AG04450 (cell line): ENCODE measurements at regions not wholly inside any gene's neighbourhood (a gene's known extent, or its start where the extent isn't known, plus 50 kb on each side); places are given as distances from the start of the nearest gene placed in this dataset.
"Not testable (repeated sequence)": the region's sequence is repeated elsewhere in the genome, so short reads cannot be mapped to it uniquely, and the experiment has no call there.

ENCODE experiments used
- CTCF ChIA-PET: fragments of 300-600, 350-600 bp; formaldehyde crosslinking; extraction: SDS; loops from one replicate; lab custom pipeline; 2022; ENCODE audit warnings: antibody characterized with exemption, inconsistent platforms; lab: Charles Lee
- POLR2A ChIA-PET: fragments of 350-600 bp; formaldehyde crosslinking; extraction: SDS; loops from one replicate; lab custom pipeline; 2021; ENCODE audit warnings: antibody characterized with exemption, inconsistent platforms; lab: Yijun Ruan, JAX
- DNase-seq: peaks from one replicate; pipeline ENCODE4 v3.0.0-alpha.2; 2011; ENCODE audit warnings: low read depth, low spot score
- H3K27ac ChIP-seq: one replicate; pipeline ENCODE4 v1.5.1; 2012; ENCODE audit warnings: low read depth, low read length, control low read depth
- H3K27me3 ChIP-seq: one replicate; pipeline ENCODE4 v1.6.0; 2012; ENCODE audit warnings: low read length; ENCODE audit not compliant: control insufficient read depth, insufficient read depth
- H3K4me3 ChIP-seq: 2 replicates; pipeline ENCODE4 v1.5.1; 2011; ENCODE audit warnings: mild to moderate bottlenecking, low read depth, low read length, control low read depth
- H3K9me3 ChIP-seq: 2 replicates; pipeline ENCODE4 v1.5.1; 2012; ENCODE audit warnings: low read length; ENCODE audit not compliant: control insufficient read depth, insufficient read depth
- CTCF ChIP-seq: IDR thresholded peaks from 2 replicates; pipeline ENCODE4 v1.5.1; 2011; ENCODE audit warnings: low read depth, low read length, control low read depth, inconsistent platforms

- no peak for DNase-seq
- Histone ChIP-seq H3K4me3 (no peak overlapping the region), H3K27ac (no peak overlapping the region), H3K27me3 (no peaks in the 10 kb centered on the region), H3K9me3 (peaks cover 19% of the 10 kb centered on the region; the same call in 1 of the 2 replicates)
- CTCF ChIA-PET: no interaction called here
- POLR2A ChIA-PET: no interaction called here
- TF ChIP-seq CTCF: no peak
Observed at GRCh38 chr2:103176294-103176915, 414.6 kb downstream of the TMEM182 start.

GRCh38 chr2:103179798-103180197, 418.0 kb downstream of the TMEM182 start:
- Histone ChIP-seq H3K27ac (no peak overlapping the region), H3K27me3 (no peaks in the 10 kb centered on the region), H3K9me3 (peaks cover 16% of the 10 kb centered on the region; the same call in 1 of the 2 replicates), H3K4me3 (no peak overlapping the region)
- ChIA-PET POLR2A (no interaction called here), CTCF (no interaction called here)
- TF ChIP-seq CTCF: no peak
- no peak for DNase-seq

- no peak for DNase-seq
- H3K9me3 ChIP-seq: peaks cover 7% of the 10 kb centered on the region; the same call in 1 of the 2 replicates
- H3K27ac ChIP-seq: no peak overlapping the region
- H3K27me3 ChIP-seq: no peaks in the 10 kb centered on the region
- CTCF ChIA-PET: no interaction called here
- no peak overlapping the region for H3K4me3 ChIP-seq
- no peak for TF ChIP-seq CTCF
- POLR2A ChIA-PET: no interaction called here
Observed at GRCh38 chr2:103183061-103183460, 421.2 kb downstream of the TMEM182 start.

- POLR2A ChIA-PET: no interaction called here
Observed at GRCh38 chr2:103196802-103197201, 435.0 kb downstream of the TMEM182 start.

GRCh38 chr2:103200774-103201173, 438.9 kb downstream of the TMEM182 start:
- POLR2A ChIA-PET, CTCF ChIA-PET: not testable (repeated sequence)

More at GRCh38 chr2:103196802-103197201, 435.0 kb downstream of the TMEM182 start:
- DNase-seq: no peak
- H3K27ac ChIP-seq: no peak overlapping the region
- peaks cover 14% of the 10 kb centered on the region for H3K9me3 ChIP-seq
- no peak overlapping the region for H3K4me3 ChIP-seq
- no peaks in the 10 kb centered on the region for H3K27me3 ChIP-seq
- CTCF ChIA-PET: no interaction called here
- no peak for TF ChIP-seq CTCF

More at GRCh38 chr2:103200774-103201173, 438.9 kb downstream of the TMEM182 start:
- H3K4me3 ChIP-seq, DNase-seq, H3K27ac ChIP-seq, H3K27me3 ChIP-seq: not testable (repeated sequence)
- H3K9me3 ChIP-seq: peaks cover 10% of the 10 kb centered on the region
